SK-N-SH treated with all-trans-retinoic acid at 6 μM for 48 hours (cell line): ENCODE measurements at regions not wholly inside any gene's neighbourhood (a gene's known extent, or its start where the extent isn't known, plus 50 kb on each side); places are given as distances from the start of the nearest gene placed in this dataset.

Source experiments
- ARNTL ChIP-seq: fragments of 450-650 bp; formaldehyde crosslinking; IDR thresholded peaks from 2 replicates; pipeline ENCODE4 v1.5.0; 2020; ENCODE audit warnings: low read depth, mild to moderate bottlenecking, moderate library complexity, borderline replicate concordance
- CREB5 ChIP-seq: fragments of 250-450 bp; sonication (Bioruptor Pico); IDR thresholded peaks from 2 replicates; pipeline ENCODE4 v1.5.1; 2020; ENCODE audit warnings: low read depth, mild to moderate bottlenecking, moderate library complexity
- GLIS3 ChIP-seq: fragments of 250-450 bp; sonication (Bioruptor Pico); IDR thresholded peaks from 2 replicates; pipeline ENCODE4 v1.5.0; 2020; ENCODE audit warnings: mild to moderate bottlenecking, moderate library complexity
- PATZ1 ChIP-seq: fragments of 250-450 bp; sonication (Bioruptor Pico); IDR thresholded peaks from 2 replicates; pipeline ENCODE4 v1.8.0; 2020; ENCODE audit warnings: mild to moderate bottlenecking, moderate library complexity, borderline replicate concordance
- SNAI2 ChIP-seq: fragments of 250-450 bp; sonication (Bioruptor Pico); IDR thresholded peaks from 2 replicates; pipeline ENCODE4 v1.5.0; 2020; ENCODE audit warnings: mild to moderate bottlenecking, moderate library complexity
- ZNF8 ChIP-seq: fragments of 450-650 bp; formaldehyde crosslinking; IDR thresholded peaks from 2 replicates; pipeline ENCODE4 v1.5.0; 2020; ENCODE audit warnings: mild to moderate bottlenecking, moderate library complexity

DNA sequence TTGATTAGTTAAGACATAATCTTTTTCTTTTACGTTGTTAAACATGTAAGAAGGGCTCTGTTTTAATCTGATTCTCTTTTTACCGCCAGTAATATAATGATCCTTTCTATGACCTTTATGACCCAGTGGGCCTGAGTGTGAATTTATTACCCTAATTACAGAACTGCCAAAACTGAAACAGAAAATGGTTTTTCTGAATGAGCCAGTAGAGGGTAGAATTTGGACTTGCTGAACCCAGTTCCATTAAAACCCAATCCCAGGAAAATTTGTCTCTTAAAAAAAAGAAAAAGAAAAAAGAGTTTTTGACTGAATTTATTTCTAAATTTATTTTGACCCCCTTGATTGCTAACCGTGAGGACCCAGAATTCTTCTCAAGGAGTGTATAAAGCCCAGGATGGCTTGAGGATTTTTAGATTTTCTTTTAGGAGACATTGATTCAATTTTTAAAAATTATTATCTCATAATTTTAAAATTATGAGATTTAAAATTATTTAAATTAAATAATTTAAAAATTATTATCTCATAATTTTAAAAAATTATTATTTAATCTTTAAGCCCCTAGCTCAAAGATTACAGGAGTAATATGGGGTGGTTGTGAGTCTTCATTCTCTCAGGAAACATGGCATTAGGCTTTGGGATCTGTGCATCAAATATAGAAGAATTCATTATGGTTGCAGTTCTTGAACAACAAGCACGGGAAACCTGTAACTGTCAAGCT is 94.1 kb upstream of the GLIS3 start:
- TF ChIP-seq ZNF8 (CRISPR knock-in tag) (no peak), GLIS3 (no peak), ARNTL (CRISPR knock-in tag) (no peak), CREB5 (no peak), PATZ1 (CRISPR knock-in tag) (no peak), SNAI2 (no peak)
